ENCODE measurements at regions not wholly inside any gene's neighbourhood (a gene's known extent, or its start where the extent isn't known, plus 50 kb on each side); places are given as distances from the start of the nearest gene placed in this dataset.

DNA sequence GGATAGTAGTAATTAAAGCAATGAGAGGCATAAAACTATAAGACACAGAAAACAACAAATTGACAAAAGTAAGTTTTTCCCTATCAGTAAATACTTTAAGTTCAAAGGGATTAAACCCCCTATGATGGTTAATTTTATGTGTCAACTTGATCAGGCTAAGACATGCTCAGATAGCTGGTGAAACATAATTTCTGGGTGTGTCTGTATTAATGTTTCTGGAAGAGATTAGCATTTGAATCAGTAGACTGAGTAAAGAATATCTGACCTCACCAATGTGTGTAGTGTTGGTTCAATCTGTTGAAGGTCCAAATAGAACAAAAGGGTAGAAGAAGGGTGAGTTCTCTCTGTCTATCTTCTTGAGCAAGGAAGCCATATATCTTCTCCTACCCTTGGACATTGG lies 283.3 kb upstream of the GRM7 start:
- intact Hi-C loops (cut with micrococcal nuclease; ENCODE audit: unreplicated experiment) = no loop called here

More for the DNA sequence above, 283.3 kb upstream of the GRM7 start:
- Histone ChIP-seq H3K4me3 (replicated peaks in 1 of 3; ENCODE audit: insufficient read depth in 1 of 3, low read depth in 2 of 3, low read length in 3 of 3) (no peak overlapping the region), H3K9ac (ENCODE audit: insufficient read depth, low read depth, low read length) (no peak overlapping the region), H3K4me2 (ENCODE audit: low read depth, low read length) (no peak overlapping the region), H3K9me3 (ENCODE audit: low read length) (peaks cover 80% of the 10 kb centered on the region), H2AFZ (ENCODE audit: low read length) (no peak overlapping the region), H3K27ac (ENCODE audit: extremely low read length, insufficient read depth, low read length) (no peak overlapping the region), H3K27me3 (ENCODE audit: control insufficient read depth in 1 of 2, insufficient read depth in 2 of 2, low read length in 2 of 2) (no peaks in the 10 kb centered on the region), H3K4me1 (ENCODE audit: insufficient read depth, low read length) (no peaks in the 10 kb centered on the region), H3K36me3 (replicated peaks in 1 of 2; ENCODE audit: control insufficient read depth in 1 of 2, insufficient read depth in 2 of 2, low read length in 2 of 2) (no peaks in the 10 kb centered on the region), H4K20me1 (ENCODE audit: insufficient read depth, low read length) (no peaks in the 10 kb centered on the region), H3K79me2 (ENCODE audit: insufficient read depth, low read length) (no peaks in the 10 kb centered on the region)
- in situ Hi-C loops (cut with HindIII; ENCODE audit: extremely low pct_ligation_motif_present, low pct_unique_long_range_greater_than_20kb) = no loop called here
- ATAC-seq = no peak
- no peak for FAIRE-seq
- no TSS peak for BruUV-seq (replicated peaks)
- TF ChIP-seq U2AF1 (optimal IDR thresholded peaks at IDR 0.05; ENCODE audit: low read depth, low read length) = no peak
- no peak for TF ChIP-seq GATAD2A (CRISPR knock-in tag; IDR thresholded peaks at IDR 0.05)
- no peak for TF ChIP-seq ZNF33B (CRISPR knock-in tag; IDR thresholded peaks at IDR 0.05)
- no peak for TF ChIP-seq AKNA (CRISPR knock-in tag; IDR thresholded peaks at IDR 0.05; ENCODE audit: borderline replicate concordance)
- no peak for TF ChIP-seq ATF7-NPFF (CRISPR knock-in tag; IDR thresholded peaks at IDR 0.05; ENCODE audit: low read depth)
- no peak for TF ChIP-seq KDM2A (CRISPR knock-in tag; IDR thresholded peaks at IDR 0.05; ENCODE audit: borderline replicate concordance, low read depth)
- TF ChIP-seq ZFX (CRISPR knock-in tag; IDR thresholded peaks at IDR 0.05; ENCODE audit: low read depth) = no peak
- no peak for TF ChIP-seq SP1 (IDR thresholded peaks at IDR 0.05)
- TF ChIP-seq SP1 (CRISPR knock-in tag; IDR thresholded peaks at IDR 0.05) = no peak
- no peak for TF ChIP-seq HOXA9 (CRISPR knock-in tag; IDR thresholded peaks at IDR 0.05; ENCODE audit: borderline replicate concordance)
- no peak for TF ChIP-seq TOPORS (CRISPR knock-in tag; IDR thresholded peaks at IDR 0.05)
- TF ChIP-seq RFX3 (CRISPR knock-in tag; IDR thresholded peaks at IDR 0.05) = no peak
- CTCF ChIA-PET (ENCODE audit: low intra/inter-chr PET ratio, low total read pairs) = no interaction called here
- POLR2A ChIA-PET = no interaction called here
- no peak for DNase-seq (ENCODE audit: low spot score)
